ENCODE measurements at regions not wholly inside any gene's neighbourhood (a gene's known extent, or its start where the extent isn't known, plus 50 kb on each side); places are given as distances from the start of the nearest gene placed in this dataset.

GRCh38 chr16:85334718-85335583 is 222.7 kb upstream of the CIBAR2 start (continued):
- TF ChIP-seq HNRNPL (IDR thresholded peaks at IDR 0.05; ENCODE audit: low read depth, low read length) (peak; percentile 85), ZNF672 (CRISPR knock-in tag; IDR thresholded peaks at IDR 0.05) (no peak), MLXIP (CRISPR knock-in tag; IDR thresholded peaks at IDR 0.05; ENCODE audit: borderline replicate concordance) (no peak), MEF2D (CRISPR knock-in tag; IDR thresholded peaks at IDR 0.05) (no peak), IRF2 (CRISPR knock-in tag; IDR thresholded peaks at IDR 0.05) (no peak), RFX3 (CRISPR knock-in tag; IDR thresholded peaks at IDR 0.05) (no peak), ZNF710 (CRISPR knock-in tag; IDR thresholded peaks at IDR 0.05; ENCODE audit: borderline replicate concordance) (0 out of 2 replicates have a peak, but pooled peaks have one; percentile 45), MTF1 (CRISPR knock-in tag; IDR thresholded peaks at IDR 0.05) (no peak), SP140L (CRISPR knock-in tag; IDR thresholded peaks at IDR 0.05; ENCODE audit: borderline replicate concordance) (no peak), ZNF782 (CRISPR knock-in tag; IDR thresholded peaks at IDR 0.05; ENCODE audit: borderline replicate concordance) (no peak; the same call in 1 of the 2 replicates), ETV6 (CRISPR knock-in tag; conservative IDR thresholded peaks at IDR 0.05) (no peak), CCDC6 (CRISPR knock-in tag; IDR thresholded peaks at IDR 0.05) (no peak), YEATS4 (CRISPR knock-in tag; IDR thresholded peaks at IDR 0.05; ENCODE audit: borderline replicate concordance) (no peak), CTCF (CRISPR knock-in tag; IDR thresholded peaks at IDR 0.05) (peak; percentile 47), ATF6 (CRISPR knock-in tag; conservative IDR thresholded peaks at IDR 0.05) (no peak), ZNF362 (CRISPR knock-in tag; IDR thresholded peaks at IDR 0.05; ENCODE audit: borderline replicate concordance) (no peak), TRIM24 (CRISPR knock-in tag; IDR thresholded peaks at IDR 0.05) (no peak)
